ENCODE measurements at regions not wholly inside any gene's neighbourhood (a gene's known extent, or its start where the extent isn't known, plus 50 kb on each side); places are given as distances from the start of the nearest gene placed in this dataset.

GRCh38 chr2:22481486-22482259 is 903.3 kb upstream of the KLHL29 start:
- BruUV-seq (replicated peaks) = no TSS peak
- Histone ChIP-seq H3K27ac (ENCODE audit: low read length) (no peak overlapping the region), H3K36me3 (ENCODE audit: control insufficient read depth, insufficient read depth, low read length) (no peaks in the 10 kb centered on the region), H3K4me1 (ENCODE audit: control insufficient read depth, insufficient read depth, low read length) (no peaks in the 10 kb centered on the region), H3K9me3 (ENCODE audit: control insufficient read depth, insufficient read depth, low read depth, low read length) (no peaks in the 10 kb centered on the region), H3K4me3 (ENCODE audit: low read depth in 2 of 2, low read length in 2 of 2) (no peak overlapping the region), H3K27me3 (ENCODE audit: control insufficient read depth, insufficient read depth, low read length) (no peaks in the 10 kb centered on the region)
- intact Hi-C loops (cut with micrococcal nuclease; ENCODE audit: unreplicated experiment) (no loop called here), in situ Hi-C loops (cut with HindIII; ENCODE audit: low pct_unique_long_range_greater_than_20kb, low sequenced_read_pairs) (no loop called here)
- DNase-seq (ENCODE audit: low read depth, low spot score) (no peak), ATAC-seq (no peak)
- CTCF ChIA-PET = no interaction called here
- TF ChIP-seq CTCF (IDR thresholded peaks at IDR 0.05) (no peak), TCF7L2 (IDR thresholded peaks at IDR 0.05; ENCODE audit: low read depth, low read length) (no peak), SIN3A (IDR thresholded peaks at IDR 0.05; ENCODE audit: borderline replicate concordance, insufficient read depth, low read depth, low read length) (no peak), POLR2AphosphoS5 (IDR thresholded peaks at IDR 0.05; ENCODE audit: low read depth, low read length) (no peak), REST (IDR thresholded peaks at IDR 0.05; ENCODE audit: insufficient read depth in 1 of 2, low read depth in 2 of 2, low read length in 1 of 2) (no peak)
- POLR2A ChIA-PET = no interaction called here

GRCh38 chr2:22483036-22483435 is 901.9 kb upstream of the KLHL29 start:
- Histone ChIP-seq H3K4me1 (ENCODE audit: control insufficient read depth, insufficient read depth, low read length) (no peaks in the 10 kb centered on the region), H3K27me3 (ENCODE audit: control insufficient read depth, insufficient read depth, low read length) (no peaks in the 10 kb centered on the region), H3K9me3 (ENCODE audit: control insufficient read depth, insufficient read depth, low read depth, low read length) (no peaks in the 10 kb centered on the region), H3K27ac (ENCODE audit: low read length) (no peak overlapping the region), H3K4me3 (ENCODE audit: low read depth in 2 of 2, low read length in 2 of 2) (no peak overlapping the region), H3K36me3 (ENCODE audit: control insufficient read depth, insufficient read depth, low read length) (no peaks in the 10 kb centered on the region)
- CTCF ChIA-PET = no interaction called here
- intact Hi-C loops (cut with micrococcal nuclease; ENCODE audit: unreplicated experiment) (no loop called here), in situ Hi-C loops (cut with HindIII; ENCODE audit: low pct_unique_long_range_greater_than_20kb, low sequenced_read_pairs) (no loop called here)
- POLR2A ChIA-PET = no interaction called here
- TF ChIP-seq REST (IDR thresholded peaks at IDR 0.05; ENCODE audit: insufficient read depth in 1 of 2, low read depth in 2 of 2, low read length in 1 of 2) (no peak), POLR2AphosphoS5 (IDR thresholded peaks at IDR 0.05; ENCODE audit: low read depth, low read length) (no peak), TCF7L2 (IDR thresholded peaks at IDR 0.05; ENCODE audit: low read depth, low read length) (no peak)
- no peak for ATAC-seq
- no peak for DNase-seq (ENCODE audit: low read depth, low spot score)
- BruUV-seq (replicated peaks) = no TSS peak

Measured in Panc1 (cell line).